ENCODE measurements at regions not wholly inside any gene's neighbourhood (a gene's known extent, or its start where the extent isn't known, plus 50 kb on each side); places are given as distances from the start of the nearest gene placed in this dataset.
"Not testable (repeated sequence)": the region's sequence is repeated elsewhere in the genome, so short reads cannot be mapped to it uniquely, and the experiment has no call there.

GRCh38 chr1:102210891-102211290 is 214.2 kb upstream of the OLFM3 start:
- not testable (repeated sequence) for TF ChIP-seq CTCF (IDR thresholded peaks at IDR 0.05; ENCODE audit: borderline replicate concordance, extremely low read depth, low read length, poor library complexity, severe bottlenecking); EZH2 (IDR thresholded peaks at IDR 0.05; ENCODE audit: borderline replicate concordance, low read depth, low read length, severe bottlenecking)

All from DND-41 (cell line).